Skeletal muscle tissue (tissue), 3 donors: ENCODE measurements at regions not wholly inside any gene's neighbourhood (a gene's known extent, or its start where the extent isn't known, plus 50 kb on each side); places are given as distances from the start of the nearest gene placed in this dataset.
"Not testable (repeated sequence)": the region's sequence is repeated elsewhere in the genome, so short reads cannot be mapped to it uniquely, and the experiment has no call there.

Experiments used
- H3K27ac ChIP-seq: one replicate; pipeline ENCODE4 v1.7.0; 2013; ENCODE audit warnings: mild to moderate bottlenecking, low read depth, low read length, inconsistent platforms
- H3K27me3 ChIP-seq, 3 donors: one replicate each; pipeline ENCODE4 v1.7.0; 2013; ENCODE audit warnings: low read length in 3 of 3; ENCODE audit not compliant: control insufficient read depth in 3 of 3, insufficient read depth in 3 of 3
- H3K36me3 ChIP-seq, 3 donors: one replicate each; pipeline ENCODE4 v1.7.0; 2013; ENCODE audit warnings: low read length in 3 of 3; ENCODE audit not compliant: control insufficient read depth in 3 of 3, insufficient read depth in 3 of 3
- H3K4me1 ChIP-seq, 3 donors: one replicate each; pipeline ENCODE4 v1.7.0; 2013; ENCODE audit warnings: low read length in 3 of 3, mild to moderate bottlenecking in 3 of 3; ENCODE audit not compliant: control insufficient read depth in 3 of 3, insufficient read depth in 3 of 3
- H3K4me3 ChIP-seq, 3 donors: one replicate each; pipeline ENCODE4 v1.7.0; 2013; ENCODE audit warnings: low read length in 3 of 3
- H3K9ac ChIP-seq, 3 donors: one replicate each; pipeline ENCODE4 v1.7.0; 2013; ENCODE audit warnings: low read length in 3 of 3, mild to moderate bottlenecking in 3 of 3, moderate library complexity in 2 of 3, low read depth in 1 of 3
- H3K9me3 ChIP-seq, 3 donors: one replicate each; pipeline ENCODE4 v1.7.0; 2013; ENCODE audit warnings: low read length in 3 of 3; ENCODE audit not compliant: control insufficient read depth in 3 of 3
- donor health status: Osteomylitis.

DNA sequence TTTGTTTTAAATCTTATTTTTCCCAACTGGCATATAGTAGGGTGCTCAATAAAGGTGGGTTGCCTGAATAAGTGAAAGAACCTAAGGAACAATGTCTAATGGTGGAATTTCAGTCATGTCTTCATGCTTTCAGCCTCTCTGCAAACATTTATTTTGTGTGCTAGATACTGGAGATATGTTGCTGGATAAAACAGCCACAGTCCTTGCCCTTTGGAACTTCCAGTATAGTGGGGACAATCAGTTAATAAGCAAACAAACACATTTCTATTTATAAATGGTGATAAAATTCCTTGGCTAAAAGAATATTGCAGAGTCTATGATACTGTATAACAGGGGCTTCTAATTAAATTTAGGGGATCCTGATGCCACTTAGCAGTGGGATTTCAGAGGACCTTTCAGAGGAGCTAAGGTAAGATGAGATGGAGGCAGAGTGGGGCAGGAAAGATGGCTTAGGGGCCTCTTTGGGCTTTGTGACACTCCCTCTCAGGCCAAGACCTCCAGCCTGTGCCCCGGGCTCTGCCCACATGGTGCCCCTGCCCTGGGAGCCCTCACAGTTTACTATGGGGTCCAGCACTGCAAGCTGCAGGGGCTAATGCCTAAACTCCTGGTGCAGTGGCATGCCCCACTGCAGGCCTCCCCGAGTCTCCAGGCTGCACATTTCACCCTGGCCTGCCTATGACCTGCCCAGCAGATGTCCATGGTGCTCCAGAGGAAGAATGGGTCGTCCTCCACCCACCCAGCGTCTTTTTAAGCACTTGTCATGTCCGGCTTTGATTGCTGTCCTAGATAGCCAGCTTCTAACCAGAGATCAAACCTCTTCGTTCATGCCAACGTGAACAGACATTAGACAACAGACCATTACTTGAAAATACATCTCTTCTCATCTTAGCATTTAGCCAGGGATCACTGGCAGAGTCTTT is 61.6 kb upstream of the PRR23C start:
- H3K4me3 ChIP-seq: no peak overlapping the region
- H3K4me1 ChIP-seq: no peaks in the 10 kb centered on the region
- H3K27ac ChIP-seq: no peak overlapping the region
- no peaks in the 10 kb centered on the region for H3K9me3 ChIP-seq
- H3K27me3 ChIP-seq: peaks cover 0 to 2% (median 0%) of the 10 kb centered on the region in 3 donors
- no peaks in the 10 kb centered on the region for H3K36me3 ChIP-seq
- no peak overlapping the region for H3K9ac ChIP-seq

DNA sequence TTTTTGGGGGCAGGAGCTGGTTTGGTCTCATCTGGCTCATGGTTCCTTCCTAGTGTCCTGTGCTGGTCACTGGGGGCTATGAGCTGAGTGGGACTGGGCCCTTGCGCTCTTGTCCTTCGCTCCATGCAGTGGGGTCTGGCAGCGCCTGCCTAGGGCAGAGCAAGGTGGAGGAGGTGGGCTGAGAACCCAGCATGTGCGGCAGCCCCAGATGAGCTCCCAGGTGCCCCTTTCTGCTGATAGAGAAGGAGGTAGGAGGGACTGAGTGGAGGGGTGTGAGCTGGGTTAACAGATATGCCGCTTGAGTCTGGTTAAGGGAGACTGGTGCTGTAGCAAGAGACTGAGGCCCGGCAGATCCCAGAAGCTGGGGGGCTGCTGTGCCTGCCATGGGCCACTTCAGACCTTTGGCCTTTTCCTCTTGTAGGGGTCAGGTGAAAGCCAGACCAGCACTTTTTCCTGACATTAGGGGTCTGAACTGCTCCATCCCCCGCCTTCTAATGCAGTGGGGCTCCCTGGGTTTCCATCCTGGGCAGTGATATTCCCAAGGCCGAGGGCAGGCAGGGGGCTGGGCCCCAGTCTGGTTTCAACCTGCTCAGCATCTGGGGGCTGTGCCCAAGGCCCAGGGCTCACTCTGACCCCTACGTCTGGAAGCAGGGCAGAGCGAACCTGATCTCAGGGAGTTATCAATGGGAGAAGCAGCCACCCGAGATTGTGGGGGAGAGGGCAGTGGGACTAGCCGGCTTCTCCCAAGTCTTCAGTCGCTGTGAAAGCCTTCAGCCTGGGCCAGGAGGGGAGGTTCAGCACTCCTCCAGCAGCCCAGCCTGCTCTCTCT is 62.9 kb upstream of the PRR23C start:
- no peaks in the 10 kb centered on the region for H3K9me3 ChIP-seq
- H3K4me1 ChIP-seq: peaks cover 0 to 2% (median 0%) of the 10 kb centered on the region in 3 donors

DNA sequence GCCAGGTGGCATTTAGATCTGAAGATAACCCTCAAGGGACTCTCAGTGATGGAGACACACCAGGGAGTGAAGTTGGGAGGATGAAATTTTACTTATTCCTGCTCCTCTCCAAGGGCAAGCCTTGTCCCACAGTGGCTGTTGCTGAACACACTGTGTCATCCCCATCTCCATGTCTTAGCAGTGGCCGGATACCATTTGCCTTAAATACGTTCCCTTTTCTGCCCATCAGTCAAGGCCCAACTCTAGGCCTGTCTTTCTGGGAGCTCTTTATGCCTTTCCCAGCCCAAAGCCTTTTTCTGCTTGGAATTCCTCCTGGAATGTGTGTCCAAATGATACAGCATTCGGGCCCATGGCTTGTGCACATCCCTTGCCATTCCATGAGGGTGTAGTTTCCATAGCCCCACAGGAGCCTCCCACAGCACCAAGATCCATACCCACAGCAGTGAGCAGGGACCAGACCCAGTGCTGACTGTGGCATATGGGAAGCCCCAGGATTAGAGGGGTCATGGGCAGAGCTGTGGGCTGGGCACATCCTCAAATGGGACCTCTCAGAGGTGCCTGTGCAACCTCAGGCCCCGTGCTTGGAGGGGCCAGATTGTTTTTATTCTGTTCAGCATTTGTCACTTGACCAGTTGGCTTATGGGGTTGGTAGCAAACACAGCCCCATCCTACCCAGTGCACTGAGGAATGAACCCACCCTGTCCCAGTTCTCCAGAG is 63.7 kb upstream of the PRR23C start:
- no peak overlapping the region for H3K9ac ChIP-seq
- H3K4me1 ChIP-seq: peaks cover 0 to 2% (median 0%) of the 10 kb centered on the region in 3 donors
- no peaks in the 10 kb centered on the region for H3K36me3 ChIP-seq
- no peak overlapping the region for H3K4me3 ChIP-seq
- H3K27ac ChIP-seq: no peak overlapping the region
- peaks cover 0 to 7% (median 6%) of the 10 kb centered on the region in 3 donors for H3K27me3 ChIP-seq
- H3K9me3 ChIP-seq: no peaks in the 10 kb centered on the region

More for the DNA sequence above, 62.9 kb upstream of the PRR23C start:
- H3K27ac ChIP-seq: no peak overlapping the region
- peaks cover 0 to 7% (median 6%) of the 10 kb centered on the region in 3 donors for H3K27me3 ChIP-seq
- H3K9ac ChIP-seq: no peak overlapping the region
- H3K4me3 ChIP-seq: no peak overlapping the region
- no peaks in the 10 kb centered on the region for H3K36me3 ChIP-seq

DNA sequence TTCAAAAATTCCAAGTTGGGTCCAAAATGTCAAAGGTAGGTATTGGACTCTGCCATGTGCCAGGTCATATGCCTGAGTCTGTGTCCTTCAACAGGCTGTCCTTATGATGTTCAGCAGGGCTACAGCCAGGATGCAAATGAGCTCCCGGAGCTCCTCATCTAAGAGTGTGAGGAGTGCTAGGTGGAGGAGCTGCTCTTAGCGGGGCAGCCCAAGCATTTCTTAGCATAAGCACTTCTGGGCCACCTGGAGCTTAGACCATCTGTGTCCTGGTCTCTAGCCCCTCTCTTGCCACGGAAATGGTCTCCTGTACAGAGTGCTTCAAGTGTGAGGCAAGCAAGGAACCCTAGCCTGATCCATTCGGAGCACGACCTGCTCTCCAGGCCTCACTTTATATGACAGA is 64.6 kb upstream of the PRR23C start:
- no peak overlapping the region for H3K9ac ChIP-seq
- H3K4me3 ChIP-seq: no peak overlapping the region
- peaks cover 0 to 2% (median 0%) of the 10 kb centered on the region in 3 donors for H3K4me1 ChIP-seq
- H3K9me3 ChIP-seq: no peaks in the 10 kb centered on the region
- H3K27me3 ChIP-seq: peaks cover 0 to 7% (median 6%) of the 10 kb centered on the region in 3 donors
- no peaks in the 10 kb centered on the region for H3K36me3 ChIP-seq
- no peak overlapping the region for H3K27ac ChIP-seq

DNA sequence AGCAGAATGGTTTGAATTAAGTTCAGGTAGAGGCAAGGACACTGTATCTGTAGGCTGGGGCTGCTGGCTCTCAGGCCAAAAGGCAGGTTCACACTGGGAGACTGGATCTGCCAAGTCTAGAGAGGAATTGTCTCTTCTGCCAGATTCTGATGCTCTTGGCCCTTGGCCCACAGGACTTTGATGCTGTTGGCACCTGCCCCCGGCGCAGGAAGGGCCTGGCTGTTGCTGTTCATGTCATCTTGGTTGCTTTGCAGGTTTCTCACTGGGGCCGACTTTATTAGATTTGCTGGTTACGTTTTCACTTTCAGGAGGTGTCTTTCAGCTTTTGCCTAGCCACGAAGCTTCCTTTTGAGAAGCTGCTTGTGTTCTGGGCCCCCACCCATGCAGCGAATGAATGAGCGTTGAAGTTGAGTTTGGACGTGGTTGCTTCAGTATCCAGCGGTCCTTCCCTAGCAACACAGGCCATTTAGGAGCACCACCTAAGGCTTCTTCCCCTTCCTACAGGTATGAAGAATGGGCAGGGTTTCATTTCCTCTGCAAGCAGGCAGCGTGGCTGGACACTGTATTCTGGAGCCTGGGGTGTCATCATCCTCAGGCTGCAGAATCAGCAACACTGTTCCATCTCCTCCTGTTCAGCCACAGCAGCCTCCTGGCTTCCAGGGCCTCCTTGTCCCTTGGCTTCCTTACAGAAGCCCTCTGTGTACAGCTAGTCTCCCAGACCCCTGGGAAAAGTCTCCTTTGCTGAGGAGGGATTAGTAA is 65.6 kb upstream of the PRR23C start:
- Histone ChIP-seq H3K9ac (no peak overlapping the region), H3K27ac (no peak overlapping the region), H3K9me3 (no peaks in the 10 kb centered on the region), H3K4me3 (no peak overlapping the region), H3K36me3 (no peaks in the 10 kb centered on the region), H3K4me1 (peaks cover 0 to 2% (median 0%) of the 10 kb centered on the region in 3 donors), H3K27me3 (peaks cover 0 to 7% (median 6%) of the 10 kb centered on the region in 3 donors)

DNA sequence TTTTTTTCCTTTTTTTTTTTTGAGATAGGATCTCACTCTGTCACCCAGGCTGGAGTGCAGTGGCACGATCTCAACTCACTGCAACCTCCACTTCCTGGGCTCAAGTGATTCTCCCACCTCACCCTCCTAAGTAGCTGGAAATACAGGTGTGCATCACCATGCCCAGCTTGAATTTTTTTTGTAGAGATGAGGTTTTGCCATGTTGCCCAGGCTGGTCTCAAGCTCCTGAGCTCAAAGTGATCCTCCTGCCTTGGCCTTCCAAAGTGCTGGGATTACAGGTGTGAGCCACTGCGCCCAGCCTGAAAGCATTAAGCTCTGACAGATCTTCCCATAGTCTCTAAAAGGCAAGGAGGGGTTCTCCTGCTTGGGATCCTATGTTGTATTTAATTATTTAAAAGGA is 66.2 kb upstream of the PRR23C start:
- not testable (repeated sequence) for H3K4me3 ChIP-seq, H3K27me3 ChIP-seq

DNA sequence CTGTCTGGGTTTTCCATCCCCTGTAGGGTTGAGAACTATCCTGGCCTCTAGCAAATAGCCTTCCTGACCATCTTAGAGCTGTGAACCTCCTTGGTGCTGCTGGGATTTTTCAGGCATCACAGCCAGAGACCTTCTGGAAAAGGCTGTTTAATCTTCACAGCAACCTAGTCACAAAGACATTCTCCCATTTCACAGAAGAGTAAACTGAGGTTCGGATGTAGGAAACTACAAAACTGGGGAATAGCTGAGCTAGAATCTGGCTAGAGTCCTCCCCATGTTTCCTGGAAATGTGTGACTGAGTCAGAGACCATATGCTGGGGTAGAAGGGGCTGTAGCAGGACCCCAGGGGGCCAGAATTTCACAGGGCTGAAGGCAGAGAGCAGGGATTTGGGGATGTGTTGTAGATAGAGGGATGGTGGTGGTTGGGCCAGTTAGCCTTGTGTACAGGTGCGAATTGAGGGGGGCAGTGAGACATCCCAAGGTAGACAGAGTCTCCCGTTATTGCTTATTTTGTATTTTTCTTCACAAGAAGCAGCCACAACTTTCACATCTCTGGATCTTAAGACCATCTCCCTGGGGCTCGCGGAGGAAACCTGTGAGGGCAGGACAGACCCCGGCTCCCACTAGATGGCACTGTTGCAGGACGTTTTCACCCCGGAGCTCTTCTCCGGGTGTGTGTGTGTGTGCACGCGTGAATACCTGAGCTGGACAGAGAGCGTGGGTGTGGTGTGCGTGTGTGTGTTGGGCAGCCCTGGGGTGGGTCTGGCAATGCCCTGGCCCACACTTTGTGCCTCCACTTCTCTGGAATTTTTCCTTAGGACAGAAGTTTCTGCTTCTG is 66.9 kb upstream of the PRR23C start:
- peaks cover 0 to 2% (median 0%) of the 10 kb centered on the region in 3 donors for H3K4me1 ChIP-seq
- H3K4me3 ChIP-seq: no peak overlapping the region
- no peak overlapping the region for H3K9ac ChIP-seq
- H3K27ac ChIP-seq: no peak overlapping the region
- peaks cover 0 to 7% (median 6%) of the 10 kb centered on the region in 3 donors for H3K27me3 ChIP-seq
- H3K36me3 ChIP-seq: no peaks in the 10 kb centered on the region
- no peaks in the 10 kb centered on the region for H3K9me3 ChIP-seq

More for the DNA sequence above, 66.2 kb upstream of the PRR23C start:
- not testable (repeated sequence) for H3K27ac ChIP-seq, H3K36me3 ChIP-seq, H3K9ac ChIP-seq, H3K9me3 ChIP-seq, H3K4me1 ChIP-seq

DNA sequence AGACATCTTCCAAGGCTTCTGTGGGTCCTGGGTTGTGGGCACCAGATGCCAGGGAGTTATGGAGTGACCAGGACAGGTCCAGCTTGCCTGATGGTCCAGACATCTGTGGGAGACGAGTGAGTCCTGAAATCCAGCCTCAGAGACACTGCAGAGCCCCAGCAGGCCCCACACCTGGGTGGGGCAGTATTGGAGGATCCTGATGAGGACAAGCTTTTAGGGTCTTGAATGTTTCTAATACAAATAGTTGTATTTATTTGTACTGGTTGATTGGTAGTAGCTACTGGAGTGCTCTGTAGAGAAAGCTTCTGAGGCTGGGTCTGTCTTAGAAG is 67.5 kb upstream of the PRR23C start:
- H3K27me3 ChIP-seq: peaks cover 0 to 7% (median 6%) of the 10 kb centered on the region in 3 donors
- H3K4me1 ChIP-seq: peaks cover 0 to 2% (median 0%) of the 10 kb centered on the region in 3 donors
- no peak overlapping the region for H3K27ac ChIP-seq
- H3K4me3 ChIP-seq: no peak overlapping the region
- no peaks in the 10 kb centered on the region for H3K9me3 ChIP-seq
- H3K36me3 ChIP-seq: no peaks in the 10 kb centered on the region
- no peak overlapping the region for H3K9ac ChIP-seq
